K562 (cell line): ENCODE measurements at regions not wholly inside any gene's neighbourhood (a gene's known extent, or its start where the extent isn't known, plus 50 kb on each side); places are given as distances from the start of the nearest gene placed in this dataset.

Experiments used
- ATAC-seq: fragments of 200-7000 bp; cut with Tn5 transposase; 3 replicates; pipeline ENCODE4 v1.9.1; 2020; ENCODE audit warnings: moderate library complexity
- BruUV-seq: library from RNA; stranded (reverse); fragments of 400-500 nt; replicated peaks from 2 replicates; lab custom pipeline; 2021; lab: Mats Ljungman, UMichigan
- CTCF ChIA-PET: fragments of 300-600 bp; formaldehyde crosslinking; extraction: SDS; loops from one replicate; lab custom pipeline; 2021; ENCODE audit warnings: low intra/inter-chr PET ratio; lab: Yijun Ruan, JAX
- POLR2A ChIA-PET: fragments of 300-600, 350-650 bp; sonication (Branson Sonifier 250); formaldehyde crosslinking; extraction: SDS; loops from one replicate; lab custom pipeline; 2021; ENCODE audit warnings: antibody characterized with exemption, inconsistent platforms; lab: Yijun Ruan, JAX
- DNase-seq, 4 experiments: peaks; one replicate each; pipeline versions ENCODE4 v3.0.0 to v3.0.0-alpha.2; 2011 to 2018; ENCODE audit warnings: low spot score in 3 of 4, mixed read lengths in 3 of 4; ENCODE audit errors: extremely low read depth in 1 of 4
- FAIRE-seq: peaks from 2 replicates; lab custom pipeline; 2011; peaks lifted over from hg19 to GRCh38; lab: Jason Lieb, UNC
- H2AFZ ChIP-seq: 2 replicates; pipeline ENCODE4 v1.6.0; 2011; ENCODE audit warnings: low read depth, low read length, control low read depth, inconsistent platforms
- H3K27ac ChIP-seq: fragments of 200-600 bp; 3 replicates; pipeline ENCODE4 v1.8.0; 2011; ENCODE audit warnings: low read depth, mild to moderate bottlenecking, control low read depth, inconsistent platforms, low read length, moderate library complexity, mixed read lengths; ENCODE audit errors: extremely low read depth
- H3K27me3 ChIP-seq, 2 experiments: fragments of 300-600 bp in 1 of 2; 2 replicates in 1 of 2; 3 replicates in 1 of 2; pipeline versions ENCODE4 v1.6.0 to v1.8.0; 2011; ENCODE audit warnings: inconsistent platforms in 2 of 2, low read length in 2 of 2, mild to moderate bottlenecking in 1 of 2, mixed read lengths in 1 of 2, moderate library complexity in 1 of 2; ENCODE audit not compliant: control insufficient read depth in 2 of 2, insufficient read depth in 2 of 2
- H3K36me3 ChIP-seq: fragments of 300-600 bp; 3 replicates; pipeline ENCODE4 v1.8.0; 2011; ENCODE audit warnings: mild to moderate bottlenecking, low read length, inconsistent platforms; ENCODE audit not compliant: control insufficient read depth, insufficient read depth
- H3K4me1 ChIP-seq, 2 experiments: fragments of 200-600 bp in 1 of 2; replicated peaks in 1 of 2; 2 replicates in 1 of 2; 3 replicates in 1 of 2; pipeline versions ENCODE4 v1.5.1 to v1.8.0; 2011; ENCODE audit warnings: inconsistent platforms in 2 of 2, low read length in 2 of 2, mild to moderate bottlenecking in 1 of 2, mixed read lengths in 1 of 2, moderate library complexity in 1 of 2; ENCODE audit not compliant: control insufficient read depth in 2 of 2, insufficient read depth in 2 of 2
- H3K4me2 ChIP-seq: 2 replicates; pipeline ENCODE4 v1.6.1; 2011; ENCODE audit warnings: low read length, control low read depth, inconsistent platforms, mixed read lengths; ENCODE audit not compliant: insufficient read depth
- H3K4me3 ChIP-seq: fragments of 200-600 bp; sonication (generic), shearing (Covaris generic); 2 replicates; pipeline ENCODE4 v1.5.1; 2016; ENCODE audit warnings: control low read depth, inconsistent platforms
- H3K79me2 ChIP-seq: fragments of 200-600 bp; 3 replicates; pipeline ENCODE4 v1.8.0; 2011; ENCODE audit warnings: low read length, inconsistent platforms; ENCODE audit not compliant: control insufficient read depth, insufficient read depth
- H3K9ac ChIP-seq, 2 experiments: 2 replicates each; pipeline versions ENCODE4 v1.6.0 to v1.6.1; 2011; ENCODE audit warnings: low read depth in 2 of 2, low read length in 2 of 2, control low read depth in 1 of 2, inconsistent platforms in 1 of 2, mild to moderate bottlenecking in 1 of 2, mixed read lengths in 1 of 2; ENCODE audit not compliant: insufficient read depth in 1 of 2
- H3K9me1 ChIP-seq: one replicate; pipeline ENCODE4 v1.6.0; 2011; ENCODE audit warnings: inconsistent platforms, mild to moderate bottlenecking, low read length, moderate library complexity; ENCODE audit not compliant: control insufficient read depth, insufficient read depth
- H3K9me3 ChIP-seq: replicated peaks from 2 replicates; pipeline ENCODE4 v1.5.1; 2011; ENCODE audit warnings: low read depth, low read length, inconsistent platforms; ENCODE audit not compliant: control insufficient read depth, insufficient read depth
- H4K20me1 ChIP-seq: replicated peaks from 2 replicates; pipeline ENCODE4 v1.6.1; 2011; ENCODE audit warnings: low read length, inconsistent platforms, mixed read lengths; ENCODE audit not compliant: control insufficient read depth, insufficient read depth
- BRF1 ChIP-seq: IDR thresholded peaks from 3 replicates; pipeline ENCODE4 v1.6.1; 2011; ENCODE audit warnings: borderline replicate concordance, mild to moderate bottlenecking; ENCODE audit not compliant: insufficient read length; ENCODE audit errors: extremely low read depth
- CCAR2 ChIP-seq: fragments of 200-400 bp; formaldehyde crosslinking; IDR thresholded peaks from 2 replicates; pipeline ENCODE4 v1.6.1; 2017; ENCODE audit warnings: mild to moderate bottlenecking, low read depth, low read length
- ELF1 ChIP-seq: fragments of 200-800 bp; sonication (Bioruptor generic); IDR thresholded peaks from 2 replicates; pipeline ENCODE4 v1.6.1; 2016; ENCODE audit warnings: missing genetic modification characterization, missing compliant biosample characterization
- FOXJ2 ChIP-seq: fragments of 200-800 bp; sonication (Bioruptor generic); IDR thresholded peaks from 2 replicates; pipeline ENCODE4 v1.6.1; 2016; ENCODE audit warnings: missing genetic modification characterization, missing compliant biosample characterization
- JUN ChIP-seq, 2 experiments: sonication (generic) in 1 of 2; formaldehyde crosslinking in 1 of 2; IDR thresholded peaks; 2 replicates each; pipeline versions ENCODE4 v1.6.1 to v1.8.0; 2012 to 2022; ENCODE audit warnings: borderline replicate concordance in 2 of 2, mild to moderate bottlenecking in 2 of 2, improper control_type of control experiment in 1 of 2, low read depth in 1 of 2, low read length in 1 of 2, missing genetic modification reagents in 1 of 2
- MAFK ChIP-seq: IDR thresholded peaks from 2 replicates; pipeline ENCODE4 v1.6.1; 2011; ENCODE audit warnings: low read length, improper control_type of control experiment
- NCOA2 ChIP-seq, 2 experiments: fragments of 450-650 bp; IDR thresholded peaks; 2 replicates each; pipeline ENCODE4 v1.6.1; 2018; ENCODE audit warnings: mild to moderate bottlenecking in 2 of 2, moderate library complexity in 1 of 2; ENCODE audit not compliant: partially characterized antibody in 2 of 2
- WGBS: fragments of 100-300 bp; shearing (Covaris generic); methylation state at CpG from one replicate; pipeline ENCODE4 v1.1.6; 2016; ENCODE audit warnings: low coverage, mixed read lengths; ENCODE audit not compliant: insufficient coverage; ENCODE audit errors: missing lambda C conversion rate; 5-methylcytosine and 5-hydroxymethylcytosine counted together
- in situ Hi-C: fragments of 300-500 bp; cut with MboI; formaldehyde crosslinking; loops from 4 replicates; pipeline ENCODE4 v1.15.0; 2018; ENCODE audit warnings: inconsistent platforms, mixed read lengths
- intact Hi-C: fragments of 100-400 bp; cut with micrococcal nuclease; formaldehyde crosslinking; loops from 2 replicates; pipeline ENCODE4 v1.14.2; 2022
- TF ChIP-seq, protein P1 (sequence below): fragments of 450-650 bp; IDR thresholded peaks from 2 replicates; pipeline ENCODE4 v1.6.1; 2016; ENCODE audit warnings: low read depth
- TF ChIP-seq, protein P2 (sequence below): fragments of 250-450 bp; sonication (Bioruptor Pico); IDR thresholded peaks from 2 replicates; pipeline ENCODE4 v1.8.0; 2021; ENCODE audit warnings: mild to moderate bottlenecking, moderate library complexity

DNA sequence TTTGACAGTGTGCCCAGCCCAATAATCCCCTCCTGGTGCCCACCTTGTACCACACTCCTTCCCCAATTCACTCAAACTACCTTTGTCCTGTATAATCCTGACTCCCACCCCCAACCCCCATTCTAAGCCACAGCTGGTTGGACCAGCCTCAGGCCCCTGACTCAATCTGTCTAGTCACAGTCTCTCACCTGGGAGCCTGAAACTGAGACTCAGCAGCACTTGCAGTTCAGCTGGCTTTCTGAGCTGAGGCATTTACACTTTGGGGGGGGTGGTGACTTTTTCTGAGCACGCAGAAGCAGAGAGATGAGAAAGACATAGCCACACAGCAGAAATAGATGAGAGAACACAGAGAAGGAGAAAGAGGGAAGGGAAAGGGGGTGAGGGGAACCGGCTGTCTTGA, 247.3 kb downstream of the MAN2A1 start:
- no peak overlapping the region for H3K4me3 ChIP-seq
- CTCF ChIA-PET, result no interaction called here
- no peak for ATAC-seq
- H3K79me2 ChIP-seq, result no peaks in the 10 kb centered on the region
- H4K20me1 ChIP-seq, result no peaks in the 10 kb centered on the region
- H3K9ac ChIP-seq, result no peak overlapping the region; a peak in 1 of 4 replicates
- no peak overlapping the region for H3K4me2 ChIP-seq
- H2AFZ ChIP-seq, result no peak overlapping the region
- WGBS, result 0% methylated on average over 1 of the region's 2 CpGs
- H3K4me1 ChIP-seq, result no peaks in the 10 kb centered on the region
- no peaks in the 10 kb centered on the region for H3K36me3 ChIP-seq
- POLR2A ChIA-PET, result no interaction called here
- intact Hi-C loops, result no loop called here
- no peak for DNase-seq
- in situ Hi-C loops, result no loop called here
- H3K9me3 ChIP-seq, result no peaks in the 10 kb centered on the region
- no peak overlapping the region for H3K27ac ChIP-seq
- TF ChIP-seq ELF1 (tag), result no peak
- no peak for TF ChIP-seq MAFK
- no peak for TF ChIP-seq CCAR2
- no peak for TF ChIP-seq JUN (IDR thresholded peaks at IDR 0.05; ENCODE audit: borderline replicate concordance, low read depth, low read length)
- no peak for TF ChIP-seq JUN (CRISPR knock-in tag; IDR thresholded peaks at IDR 0.05; ENCODE audit: borderline replicate concordance)
- TF ChIP-seq FOXJ2 (tag), result no peak
- TF ChIP-seq BRF1, result no peak
- TF ChIP-seq NCOA2 (IDR thresholded peaks at IDR 0.05; ENCODE audit: partially characterized antibody in 2 of 2), result no peak
- TF ChIP-seq, protein P1, sequence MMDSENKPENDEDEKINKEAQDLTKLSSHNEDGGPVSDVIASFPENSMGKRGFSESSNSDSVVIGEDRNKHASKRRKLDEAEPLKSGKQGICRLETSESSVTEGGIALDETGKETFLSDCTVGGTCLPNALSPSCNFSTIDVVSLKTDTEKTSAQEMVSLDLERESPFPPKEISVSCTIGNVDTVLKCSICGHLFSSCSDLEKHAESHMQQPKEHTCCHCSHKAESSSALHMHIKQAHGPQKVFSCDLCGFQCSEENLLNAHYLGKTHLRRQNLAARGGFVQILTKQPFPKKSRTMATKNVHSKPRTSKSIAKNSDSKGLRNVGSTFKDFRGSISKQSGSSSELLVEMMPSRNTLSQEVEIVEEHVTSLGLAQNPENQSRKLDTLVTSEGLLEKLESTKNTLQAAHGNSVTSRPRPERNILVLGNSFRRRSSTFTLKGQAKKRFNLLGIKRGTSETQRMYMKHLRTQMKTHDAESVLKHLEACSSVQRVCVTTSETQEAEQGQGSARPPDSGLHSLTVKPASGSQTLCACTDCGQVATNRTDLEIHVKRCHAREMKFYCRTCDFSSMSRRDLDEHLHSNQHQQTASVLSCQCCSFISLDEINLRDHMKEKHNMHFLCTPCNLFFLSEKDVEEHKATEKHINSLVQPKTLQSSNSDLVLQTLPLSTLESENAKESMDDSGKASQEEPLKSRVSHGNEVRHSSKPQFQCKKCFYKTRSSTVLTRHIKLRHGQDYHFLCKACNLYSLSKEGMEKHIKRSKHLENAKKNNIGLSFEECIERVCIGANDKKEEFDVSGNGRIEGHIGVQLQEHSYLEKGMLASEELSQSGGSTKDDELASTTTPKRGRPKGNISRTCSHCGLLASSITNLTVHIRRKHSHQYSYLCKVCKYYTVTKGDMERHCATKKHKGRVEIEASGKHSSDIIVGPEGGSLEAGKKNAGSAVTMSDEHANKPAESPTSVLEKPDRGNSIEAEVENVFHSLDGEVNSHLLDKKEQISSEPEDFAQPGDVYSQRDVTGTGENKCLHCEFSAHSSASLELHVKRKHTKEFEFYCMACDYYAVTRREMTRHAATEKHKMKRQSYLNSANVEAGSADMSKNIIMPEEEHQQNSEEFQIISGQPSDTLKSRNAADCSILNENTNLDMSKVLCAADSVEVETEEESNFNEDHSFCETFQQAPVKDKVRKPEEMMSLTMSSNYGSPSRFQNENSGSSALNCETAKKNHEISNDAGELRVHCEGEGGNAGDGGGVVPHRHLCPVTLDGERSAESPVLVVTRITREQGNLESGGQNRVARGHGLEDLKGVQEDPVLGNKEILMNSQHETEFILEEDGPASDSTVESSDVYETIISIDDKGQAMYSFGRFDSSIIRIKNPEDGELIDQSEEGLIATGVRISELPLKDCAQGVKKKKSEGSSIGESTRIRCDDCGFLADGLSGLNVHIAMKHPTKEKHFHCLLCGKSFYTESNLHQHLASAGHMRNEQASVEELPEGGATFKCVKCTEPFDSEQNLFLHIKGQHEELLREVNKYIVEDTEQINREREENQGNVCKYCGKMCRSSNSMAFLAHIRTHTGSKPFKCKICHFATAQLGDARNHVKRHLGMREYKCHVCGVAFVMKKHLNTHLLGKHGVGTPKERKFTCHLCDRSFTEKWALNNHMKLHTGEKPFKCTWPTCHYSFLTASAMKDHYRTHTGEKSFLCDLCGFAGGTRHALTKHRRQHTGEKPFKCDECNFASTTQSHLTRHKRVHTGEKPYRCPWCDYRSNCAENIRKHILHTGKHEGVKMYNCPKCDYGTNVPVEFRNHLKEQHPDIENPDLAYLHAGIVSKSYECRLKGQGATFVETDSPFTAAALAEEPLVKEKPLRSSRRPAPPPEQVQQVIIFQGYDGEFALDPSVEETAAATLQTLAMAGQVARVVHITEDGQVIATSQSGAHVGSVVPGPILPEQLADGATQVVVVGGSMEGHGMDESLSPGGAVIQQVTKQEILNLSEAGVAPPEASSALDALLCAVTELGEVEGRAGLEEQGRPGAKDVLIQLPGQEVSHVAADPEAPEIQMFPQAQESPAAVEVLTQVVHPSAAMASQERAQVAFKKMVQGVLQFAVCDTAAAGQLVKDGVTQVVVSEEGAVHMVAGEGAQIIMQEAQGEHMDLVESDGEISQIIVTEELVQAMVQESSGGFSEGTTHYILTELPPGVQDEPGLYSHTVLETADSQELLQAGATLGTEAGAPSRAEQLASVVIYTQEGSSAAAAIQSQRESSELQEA, result no peak
- TF ChIP-seq, protein P2, sequence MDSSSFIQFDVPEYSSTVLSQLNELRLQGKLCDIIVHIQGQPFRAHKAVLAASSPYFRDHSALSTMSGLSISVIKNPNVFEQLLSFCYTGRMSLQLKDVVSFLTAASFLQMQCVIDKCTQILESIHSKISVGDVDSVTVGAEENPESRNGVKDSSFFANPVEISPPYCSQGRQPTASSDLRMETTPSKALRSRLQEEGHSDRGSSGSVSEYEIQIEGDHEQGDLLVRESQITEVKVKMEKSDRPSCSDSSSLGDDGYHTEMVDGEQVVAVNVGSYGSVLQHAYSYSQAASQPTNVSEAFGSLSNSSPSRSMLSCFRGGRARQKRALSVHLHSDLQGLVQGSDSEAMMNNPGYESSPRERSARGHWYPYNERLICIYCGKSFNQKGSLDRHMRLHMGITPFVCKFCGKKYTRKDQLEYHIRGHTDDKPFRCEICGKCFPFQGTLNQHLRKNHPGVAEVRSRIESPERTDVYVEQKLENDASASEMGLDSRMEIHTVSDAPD (CRISPR knock-in tag), result no peak
- no TSS peak for BruUV-seq
- FAIRE-seq, result no peak
- no peaks in the 10 kb centered on the region for H3K9me1 ChIP-seq
- no peaks in the 10 kb centered on the region; a peak in 1 of 5 replicates for H3K27me3 ChIP-seq
